Tibial nerve (tissue), 3 donors: ENCODE measurements at regions not wholly inside any gene's neighbourhood (a gene's known extent, or its start where the extent isn't known, plus 50 kb on each side); places are given as distances from the start of the nearest gene placed in this dataset.

Experiments used
- POLR2A ChIP-seq, 2 donors: fragments of 450-650 bp; IDR thresholded peaks; one replicate each; pipeline ENCODE4 v1.6.1; 2017; ENCODE audit warnings: antibody characterized with exemption in 2 of 2, mild to moderate bottlenecking in 2 of 2, moderate library complexity in 2 of 2
- TF ChIP-seq, protein P1 (sequence below), 5 experiments: fragments of 200-600 bp in 3 of 5; fragments of 450-650 bp in 2 of 5; sonication (generic) in 3 of 5; IDR thresholded peaks; one replicate each; pipeline ENCODE4 v1.5.1; 2016 to 2019; ENCODE audit warnings: antibody characterized with exemption in 5 of 5, mild to moderate bottlenecking in 3 of 5, moderate library complexity in 2 of 5

GRCh38 chr2:150012986-150013385 lies 425.4 kb upstream of the MMADHC start:
- TF ChIP-seq, protein P1, sequence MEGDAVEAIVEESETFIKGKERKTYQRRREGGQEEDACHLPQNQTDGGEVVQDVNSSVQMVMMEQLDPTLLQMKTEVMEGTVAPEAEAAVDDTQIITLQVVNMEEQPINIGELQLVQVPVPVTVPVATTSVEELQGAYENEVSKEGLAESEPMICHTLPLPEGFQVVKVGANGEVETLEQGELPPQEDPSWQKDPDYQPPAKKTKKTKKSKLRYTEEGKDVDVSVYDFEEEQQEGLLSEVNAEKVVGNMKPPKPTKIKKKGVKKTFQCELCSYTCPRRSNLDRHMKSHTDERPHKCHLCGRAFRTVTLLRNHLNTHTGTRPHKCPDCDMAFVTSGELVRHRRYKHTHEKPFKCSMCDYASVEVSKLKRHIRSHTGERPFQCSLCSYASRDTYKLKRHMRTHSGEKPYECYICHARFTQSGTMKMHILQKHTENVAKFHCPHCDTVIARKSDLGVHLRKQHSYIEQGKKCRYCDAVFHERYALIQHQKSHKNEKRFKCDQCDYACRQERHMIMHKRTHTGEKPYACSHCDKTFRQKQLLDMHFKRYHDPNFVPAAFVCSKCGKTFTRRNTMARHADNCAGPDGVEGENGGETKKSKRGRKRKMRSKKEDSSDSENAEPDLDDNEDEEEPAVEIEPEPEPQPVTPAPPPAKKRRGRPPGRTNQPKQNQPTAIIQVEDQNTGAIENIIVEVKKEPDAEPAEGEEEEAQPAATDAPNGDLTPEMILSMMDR (IDR thresholded peaks at IDR 0.05) = no peak
- TF ChIP-seq POLR2A (IDR thresholded peaks at IDR 0.05) = no peak
